ENCODE measurements at regions not wholly inside any gene's neighbourhood (a gene's known extent, or its start where the extent isn't known, plus 50 kb on each side); places are given as distances from the start of the nearest gene placed in this dataset.
"Not testable (repeated sequence)": the region's sequence is repeated elsewhere in the genome, so short reads cannot be mapped to it uniquely, and the experiment has no call there.

DNA sequence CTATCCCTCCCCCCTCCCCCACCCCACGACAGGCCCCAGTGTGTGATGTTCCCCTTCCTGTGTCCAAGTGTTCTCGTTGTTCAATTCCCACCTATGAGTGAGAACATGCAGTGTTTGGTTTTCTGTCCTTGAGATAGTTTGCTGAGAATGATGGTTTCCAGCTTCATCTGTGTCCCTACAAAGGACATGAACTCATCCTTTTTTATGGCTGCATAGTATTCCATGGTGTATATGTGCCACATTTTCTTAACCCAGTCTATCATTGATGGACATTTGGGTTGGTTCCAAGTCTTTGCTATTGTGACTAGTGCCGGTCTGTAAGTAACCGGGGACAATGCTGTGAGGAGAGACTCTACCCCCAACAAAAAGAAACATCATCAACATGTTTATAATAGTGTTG, 217.2 kb downstream of the SEC23IP start:
- TF ChIP-seq, protein P1, sequence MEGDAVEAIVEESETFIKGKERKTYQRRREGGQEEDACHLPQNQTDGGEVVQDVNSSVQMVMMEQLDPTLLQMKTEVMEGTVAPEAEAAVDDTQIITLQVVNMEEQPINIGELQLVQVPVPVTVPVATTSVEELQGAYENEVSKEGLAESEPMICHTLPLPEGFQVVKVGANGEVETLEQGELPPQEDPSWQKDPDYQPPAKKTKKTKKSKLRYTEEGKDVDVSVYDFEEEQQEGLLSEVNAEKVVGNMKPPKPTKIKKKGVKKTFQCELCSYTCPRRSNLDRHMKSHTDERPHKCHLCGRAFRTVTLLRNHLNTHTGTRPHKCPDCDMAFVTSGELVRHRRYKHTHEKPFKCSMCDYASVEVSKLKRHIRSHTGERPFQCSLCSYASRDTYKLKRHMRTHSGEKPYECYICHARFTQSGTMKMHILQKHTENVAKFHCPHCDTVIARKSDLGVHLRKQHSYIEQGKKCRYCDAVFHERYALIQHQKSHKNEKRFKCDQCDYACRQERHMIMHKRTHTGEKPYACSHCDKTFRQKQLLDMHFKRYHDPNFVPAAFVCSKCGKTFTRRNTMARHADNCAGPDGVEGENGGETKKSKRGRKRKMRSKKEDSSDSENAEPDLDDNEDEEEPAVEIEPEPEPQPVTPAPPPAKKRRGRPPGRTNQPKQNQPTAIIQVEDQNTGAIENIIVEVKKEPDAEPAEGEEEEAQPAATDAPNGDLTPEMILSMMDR (IDR thresholded peaks at IDR 0.05; ENCODE audit: poor library complexity), result not testable (repeated sequence)
- TF ChIP-seq EZH2 (IDR thresholded peaks at IDR 0.05; ENCODE audit: borderline replicate concordance); EZH2phosphoT487 (IDR thresholded peaks at IDR 0.05; ENCODE audit: low read depth, severe bottlenecking, unreplicated experiment): not testable (repeated sequence)
